ENCODE measurements at regions not wholly inside any gene's neighbourhood (a gene's known extent, or its start where the extent isn't known, plus 50 kb on each side); places are given as distances from the start of the nearest gene placed in this dataset.

DNA sequence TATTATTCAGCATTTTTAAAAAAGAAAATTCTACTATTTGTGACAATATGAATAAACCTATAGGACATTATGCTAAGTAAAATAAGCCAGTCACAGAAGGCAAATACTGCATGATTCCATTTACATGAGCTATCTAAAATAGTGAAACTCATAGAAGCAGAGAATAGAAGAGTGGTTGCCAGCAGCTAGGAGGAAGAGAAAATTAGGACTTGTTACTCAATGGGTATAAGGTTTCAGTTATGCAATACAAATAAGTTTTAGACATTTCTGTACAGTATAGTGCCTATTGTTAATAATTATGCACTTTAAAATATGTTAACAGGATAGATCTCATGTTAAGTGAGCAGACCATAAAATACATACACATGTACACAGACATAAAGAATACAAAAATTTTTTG, 73.8 kb upstream of the SPINK5 start:
- no peaks in the 10 kb centered on the region for H3K9me3 ChIP-seq
- ATAC-seq (ENCODE audit: low FRiP score in 2 of 2) (no peak), DNase-seq (no peak)
- no peaks in the 10 kb centered on the region for H3K36me3 ChIP-seq
- no peak for TF ChIP-seq POLR2A (IDR thresholded peaks at IDR 0.05)
- TF ChIP-seq, protein P1, sequence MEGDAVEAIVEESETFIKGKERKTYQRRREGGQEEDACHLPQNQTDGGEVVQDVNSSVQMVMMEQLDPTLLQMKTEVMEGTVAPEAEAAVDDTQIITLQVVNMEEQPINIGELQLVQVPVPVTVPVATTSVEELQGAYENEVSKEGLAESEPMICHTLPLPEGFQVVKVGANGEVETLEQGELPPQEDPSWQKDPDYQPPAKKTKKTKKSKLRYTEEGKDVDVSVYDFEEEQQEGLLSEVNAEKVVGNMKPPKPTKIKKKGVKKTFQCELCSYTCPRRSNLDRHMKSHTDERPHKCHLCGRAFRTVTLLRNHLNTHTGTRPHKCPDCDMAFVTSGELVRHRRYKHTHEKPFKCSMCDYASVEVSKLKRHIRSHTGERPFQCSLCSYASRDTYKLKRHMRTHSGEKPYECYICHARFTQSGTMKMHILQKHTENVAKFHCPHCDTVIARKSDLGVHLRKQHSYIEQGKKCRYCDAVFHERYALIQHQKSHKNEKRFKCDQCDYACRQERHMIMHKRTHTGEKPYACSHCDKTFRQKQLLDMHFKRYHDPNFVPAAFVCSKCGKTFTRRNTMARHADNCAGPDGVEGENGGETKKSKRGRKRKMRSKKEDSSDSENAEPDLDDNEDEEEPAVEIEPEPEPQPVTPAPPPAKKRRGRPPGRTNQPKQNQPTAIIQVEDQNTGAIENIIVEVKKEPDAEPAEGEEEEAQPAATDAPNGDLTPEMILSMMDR (IDR thresholded peaks at IDR 0.05), result no peak
- no peak for TF ChIP-seq POLR2AphosphoS5 (IDR thresholded peaks at IDR 0.05)
- no peak for TF ChIP-seq EP300 (IDR thresholded peaks at IDR 0.05)
- no peak overlapping the region for H3K27ac ChIP-seq
- H3K4me1 ChIP-seq, result no peaks in the 10 kb centered on the region
- no peaks in the 10 kb centered on the region for H3K27me3 ChIP-seq
- H3K4me3 ChIP-seq, result no peak overlapping the region

GRCh38 chr5:147989239-147989638, 74.5 kb upstream of the SPINK5 start:
- Histone ChIP-seq H3K27ac (no peak overlapping the region), H3K4me3 (no peak overlapping the region), H3K9me3 (no peaks in the 10 kb centered on the region), H3K36me3 (no peaks in the 10 kb centered on the region), H3K4me1 (no peaks in the 10 kb centered on the region), H3K27me3 (no peaks in the 10 kb centered on the region)
- DNase-seq (no peak), ATAC-seq (ENCODE audit: low FRiP score in 2 of 2) (no peak)
- TF ChIP-seq EP300 (IDR thresholded peaks at IDR 0.05) (no peak), POLR2A (IDR thresholded peaks at IDR 0.05) (no peak), POLR2AphosphoS5 (IDR thresholded peaks at IDR 0.05) (no peak)
- TF ChIP-seq, protein P1 (IDR thresholded peaks at IDR 0.05), result no peak
- WGBS, 2 donors, result 52 to 90% methylated on average over 1 of the region's 1 CpG

GRCh38 chr5:147986134-147986757, 77.5 kb upstream of the SPINK5 start:
- H3K9me3 ChIP-seq, result no peaks in the 10 kb centered on the region

GRCh38 chr5:147985608-147986007, 78.2 kb upstream of the SPINK5 start:
- 88% methylated on average over 5 of the region's 5 CpGs for WGBS, 2 donors
- Histone ChIP-seq H3K9me3 (no peaks in the 10 kb centered on the region), H3K4me1 (no peaks in the 10 kb centered on the region), H3K36me3 (no peaks in the 10 kb centered on the region), H3K4me3 (no peak overlapping the region), H3K27ac (no peak overlapping the region), H3K27me3 (no peaks in the 10 kb centered on the region)
- DNase-seq (no peak), ATAC-seq (ENCODE audit: low FRiP score in 2 of 2) (no peak)
- no peak for TF ChIP-seq EP300 (IDR thresholded peaks at IDR 0.05)
- TF ChIP-seq POLR2AphosphoS5 (IDR thresholded peaks at IDR 0.05), result no peak
- TF ChIP-seq POLR2A (IDR thresholded peaks at IDR 0.05), result no peak
- TF ChIP-seq, protein P1 (IDR thresholded peaks at IDR 0.05), result no peak

More at GRCh38 chr5:147986134-147986757, 77.5 kb upstream of the SPINK5 start:
- no peaks in the 10 kb centered on the region for H3K36me3 ChIP-seq
- H3K27me3 ChIP-seq, result no peaks in the 10 kb centered on the region
- DNase-seq (no peak), ATAC-seq (ENCODE audit: low FRiP score in 2 of 2) (no peak)
- H3K4me3 ChIP-seq, result no peak overlapping the region
- no peak overlapping the region for H3K27ac ChIP-seq
- no peak for TF ChIP-seq POLR2AphosphoS5 (IDR thresholded peaks at IDR 0.05)
- TF ChIP-seq, protein P1 (IDR thresholded peaks at IDR 0.05), result no peak
- TF ChIP-seq EP300 (IDR thresholded peaks at IDR 0.05), result no peak
- TF ChIP-seq POLR2A (IDR thresholded peaks at IDR 0.05), result no peak
- 60 to 83% methylated on average over 2 of the region's 2 CpGs for WGBS, 2 donors
- no peaks in the 10 kb centered on the region for H3K4me1 ChIP-seq

- ATAC-seq (ENCODE audit: low FRiP score in 2 of 2) (no peak), DNase-seq (no peak)
- 81 to 89% methylated on average over 1 of the region's 1 CpG for WGBS, 2 donors
These were observed 77.4 kb upstream of the C5orf46 start for GRCh38 chr5:147983742-147984141.

More at GRCh38 chr5:147983742-147984141, 77.4 kb upstream of the C5orf46 start:
- Histone ChIP-seq H3K4me1 (no peaks in the 10 kb centered on the region), H3K9me3 (no peaks in the 10 kb centered on the region), H3K27ac (no peak overlapping the region), H3K4me3 (no peak overlapping the region), H3K36me3 (no peaks in the 10 kb centered on the region), H3K27me3 (no peaks in the 10 kb centered on the region)
- no peak for TF ChIP-seq EP300 (IDR thresholded peaks at IDR 0.05)
- TF ChIP-seq POLR2AphosphoS5 (IDR thresholded peaks at IDR 0.05), result no peak
- TF ChIP-seq, protein P1 (IDR thresholded peaks at IDR 0.05), result no peak
- no peak for TF ChIP-seq POLR2A (IDR thresholded peaks at IDR 0.05)

Measured in upper lobe of left lung (tissue), 6 donors.